Activated CD8-positive, alpha-beta memory T cell treated with anti-CD3 and anti-CD28 coated beads, Interleukin-2, amount 50 U/mL, for 24 hours (primary cell): ENCODE measurements at regions not wholly inside any gene's neighbourhood (a gene's known extent, or its start where the extent isn't known, plus 50 kb on each side); places are given as distances from the start of the nearest gene placed in this dataset.

Source experiments
- DNase-seq: peaks from one replicate; pipeline ENCODE4 v3.0.0-alpha.2; 2020; ENCODE audit errors: extremely low read depth

GRCh38 chr5:124433170-124433569, 313.3 kb downstream of the ZNF608 start:
- no peak for DNase-seq

- DNase-seq: no peak
Observed at GRCh38 chr5:124421584-124421983, 324.9 kb downstream of the ZNF608 start.

- no peak for DNase-seq
Observed at GRCh38 chr5:124420952-124421351, 325.5 kb downstream of the ZNF608 start.

- DNase-seq: no peak
Observed at GRCh38 chr5:124419531-124419930, 326.9 kb downstream of the ZNF608 start.

- DNase-seq: no peak
Observed at GRCh38 chr5:124418390-124418789, 328.0 kb downstream of the ZNF608 start.

GRCh38 chr5:124417196-124417595, 329.2 kb downstream of the ZNF608 start:
- DNase-seq: no peak

GRCh38 chr5:124416627-124417026, 329.8 kb downstream of the ZNF608 start:
- no peak for DNase-seq

- DNase-seq: no peak
Observed at GRCh38 chr5:124414973-124415372, 331.5 kb downstream of the ZNF608 start.

GRCh38 chr5:124410539-124411488, 335.6 kb downstream of the ZNF608 start:
- no peak for DNase-seq

- no peak for DNase-seq
Observed at GRCh38 chr5:124408738-124409453, 337.5 kb downstream of the ZNF608 start.

- no peak for DNase-seq
Observed at GRCh38 chr5:124404796-124405195, 341.6 kb downstream of the ZNF608 start.

GRCh38 chr5:124403281-124403680, 343.2 kb downstream of the ZNF608 start:
- no peak for DNase-seq

- no peak for DNase-seq
Observed at GRCh38 chr5:124402144-124402581, 344.3 kb downstream of the ZNF608 start.

- no peak for DNase-seq
Observed at GRCh38 chr5:124401476-124402143, 344.8 kb downstream of the ZNF608 start.

- DNase-seq: no peak
Observed at GRCh38 chr5:124399426-124399961, 346.9 kb downstream of the ZNF608 start.

- no peak for DNase-seq
Observed at GRCh38 chr5:124398460-124398859, 348.0 kb downstream of the ZNF608 start.

- DNase-seq: no peak
Observed at GRCh38 chr5:124397317-124397716, 349.1 kb downstream of the ZNF608 start.

GRCh38 chr5:124395926-124396325, 350.5 kb downstream of the ZNF608 start:
- no peak for DNase-seq

GRCh38 chr5:124395287-124395686, 351.2 kb downstream of the ZNF608 start:
- DNase-seq: no peak

- no peak for DNase-seq
Observed at GRCh38 chr5:124394700-124395245, 351.7 kb downstream of the ZNF608 start.

GRCh38 chr5:124393584-124394379, 352.7 kb downstream of the ZNF608 start:
- no peak for DNase-seq
